ENCODE measurements at regions not wholly inside any gene's neighbourhood (a gene's known extent, or its start where the extent isn't known, plus 50 kb on each side); places are given as distances from the start of the nearest gene placed in this dataset.
"Not testable (repeated sequence)": the region's sequence is repeated elsewhere in the genome, so short reads cannot be mapped to it uniquely, and the experiment has no call there.

DNA sequence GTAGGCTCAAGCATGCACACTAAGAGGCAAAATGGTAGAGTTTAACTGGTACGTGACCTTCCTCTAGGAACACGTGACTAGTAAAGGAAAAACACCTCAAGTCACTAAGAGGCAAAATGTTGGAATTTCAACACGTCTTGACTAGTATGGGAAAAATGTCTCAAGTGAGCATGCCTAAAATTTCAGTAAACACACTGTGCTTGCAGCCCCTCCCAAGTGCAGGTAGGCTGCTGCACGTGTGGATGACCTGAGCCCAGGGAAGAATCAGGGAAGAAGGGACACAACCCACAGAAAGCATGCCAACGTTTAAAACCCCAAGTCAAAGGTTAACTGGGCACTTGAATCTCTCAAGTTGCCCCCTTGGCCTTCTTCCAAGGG lies 162.2 kb downstream of the TENT5A start:
- no peaks in the 10 kb centered on the region for H3K9me3 ChIP-seq (ENCODE audit: insufficient read depth, low read depth, low read length)
- H3K36me3 ChIP-seq (ENCODE audit: insufficient read depth, low read depth, low read length), result no peaks in the 10 kb centered on the region
- no peaks in the 10 kb centered on the region for H3K27me3 ChIP-seq (ENCODE audit: insufficient read depth, low read length)
- H3K4me3 ChIP-seq (ENCODE audit: low read length), result no peak overlapping the region
- no peaks in the 10 kb centered on the region for H3K4me1 ChIP-seq (ENCODE audit: insufficient read depth, low read length)
- H3K9ac ChIP-seq (ENCODE audit: low read depth, low read length), result no peak overlapping the region
- no peak overlapping the region for H3K27ac ChIP-seq (ENCODE audit: low read length)

DNA sequence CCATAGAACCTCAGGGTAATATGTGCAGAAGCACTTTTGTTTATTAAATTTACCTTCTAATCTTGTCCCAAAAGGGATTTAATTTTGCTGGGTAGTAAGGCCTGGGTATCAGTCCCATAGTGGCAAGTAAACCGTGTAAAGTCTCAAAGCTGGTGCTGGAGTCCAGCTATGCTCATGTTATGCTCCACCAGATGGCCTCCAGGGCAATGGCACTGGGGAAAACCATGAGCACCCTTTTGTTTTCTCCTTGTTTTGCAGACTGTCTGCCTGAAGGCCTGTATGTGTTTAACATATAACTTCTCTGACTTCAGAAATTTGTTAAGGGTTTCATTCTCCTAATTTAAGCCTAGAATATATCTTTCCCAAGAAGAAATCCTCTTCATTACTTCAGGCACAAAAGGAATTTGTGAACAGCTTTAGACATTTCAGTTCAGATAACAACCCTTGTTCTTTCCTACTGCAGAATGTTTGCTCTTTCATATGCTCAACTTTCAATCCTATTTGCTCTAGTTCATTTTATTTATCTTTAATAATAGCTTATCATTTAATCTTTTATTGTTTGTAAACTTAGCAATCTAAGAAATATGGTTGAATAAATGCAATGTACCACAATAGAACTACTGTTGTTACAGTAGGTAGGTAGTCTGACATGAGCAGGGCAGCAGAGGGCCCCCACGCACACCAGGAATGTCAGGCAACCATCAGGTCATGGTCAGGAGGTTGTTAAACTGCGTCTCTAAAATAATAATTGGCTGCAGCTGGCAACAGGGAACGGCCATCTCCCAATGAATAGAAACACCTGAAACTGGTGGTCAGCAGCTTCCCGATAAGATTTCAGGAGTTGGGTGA lies 162.8 kb downstream of the TENT5A start:
- Histone ChIP-seq H3K9me3 (ENCODE audit: insufficient read depth, low read depth, low read length) (no peaks in the 10 kb centered on the region), H3K4me3 (ENCODE audit: low read length) (no peak overlapping the region), H3K9ac (ENCODE audit: low read depth, low read length) (no peak overlapping the region), H3K27me3 (ENCODE audit: insufficient read depth, low read length) (no peaks in the 10 kb centered on the region), H3K4me1 (ENCODE audit: insufficient read depth, low read length) (no peaks in the 10 kb centered on the region), H3K36me3 (ENCODE audit: insufficient read depth, low read depth, low read length) (no peaks in the 10 kb centered on the region), H3K27ac (ENCODE audit: low read length) (no peak overlapping the region)

DNA sequence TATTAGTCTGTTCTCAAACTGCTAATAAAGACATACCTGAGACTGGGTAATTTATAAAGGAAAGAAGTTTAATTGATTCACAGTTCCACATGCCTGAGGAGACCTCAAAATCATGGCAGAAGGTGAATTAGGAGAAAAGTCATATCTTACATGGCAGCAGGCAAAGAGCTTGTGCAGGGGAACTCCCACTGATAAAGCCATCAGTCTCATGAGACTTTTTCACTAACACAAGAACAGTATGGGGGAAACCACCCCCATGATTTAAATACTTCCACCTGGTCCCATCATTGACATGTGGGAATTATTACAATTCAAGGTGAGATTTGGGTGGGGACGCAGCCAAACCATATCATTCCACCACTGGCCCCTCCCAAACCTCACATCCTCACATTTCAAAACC lies 166.8 kb downstream of the TENT5A start:
- not testable (repeated sequence) for H3K4me3 ChIP-seq (ENCODE audit: low read length); H3K4me1 ChIP-seq (ENCODE audit: insufficient read depth, low read length); H3K36me3 ChIP-seq (ENCODE audit: insufficient read depth, low read depth, low read length); H3K9me3 ChIP-seq (ENCODE audit: insufficient read depth, low read depth, low read length); H3K27me3 ChIP-seq (ENCODE audit: insufficient read depth, low read length); H3K9ac ChIP-seq (ENCODE audit: low read depth, low read length); H3K27ac ChIP-seq (ENCODE audit: low read length)

DNA sequence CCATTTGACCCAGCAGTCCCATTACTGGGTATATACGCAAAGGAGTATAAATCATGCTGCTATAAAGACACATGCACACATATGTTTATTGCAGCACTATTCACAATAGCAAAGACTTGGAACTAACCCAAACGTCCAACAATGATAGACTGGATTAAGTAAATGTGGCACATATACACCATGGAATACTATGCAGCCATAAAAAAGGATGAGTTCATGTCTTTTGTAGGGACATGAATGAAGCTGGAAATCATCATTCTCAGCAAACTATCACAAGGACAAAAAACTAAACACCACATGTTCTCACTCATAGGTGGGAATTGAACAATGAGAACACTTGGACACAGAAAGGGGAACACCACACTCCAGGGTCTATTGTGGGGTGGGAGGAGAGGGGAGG lies 168.3 kb downstream of the TENT5A start:
- not testable (repeated sequence) for H3K9ac ChIP-seq (ENCODE audit: low read depth, low read length); H3K4me1 ChIP-seq (ENCODE audit: insufficient read depth, low read length); H3K4me3 ChIP-seq (ENCODE audit: low read length); H3K27ac ChIP-seq (ENCODE audit: low read length); H3K36me3 ChIP-seq (ENCODE audit: insufficient read depth, low read depth, low read length); H3K27me3 ChIP-seq (ENCODE audit: insufficient read depth, low read length); H3K9me3 ChIP-seq (ENCODE audit: insufficient read depth, low read depth, low read length)

DNA sequence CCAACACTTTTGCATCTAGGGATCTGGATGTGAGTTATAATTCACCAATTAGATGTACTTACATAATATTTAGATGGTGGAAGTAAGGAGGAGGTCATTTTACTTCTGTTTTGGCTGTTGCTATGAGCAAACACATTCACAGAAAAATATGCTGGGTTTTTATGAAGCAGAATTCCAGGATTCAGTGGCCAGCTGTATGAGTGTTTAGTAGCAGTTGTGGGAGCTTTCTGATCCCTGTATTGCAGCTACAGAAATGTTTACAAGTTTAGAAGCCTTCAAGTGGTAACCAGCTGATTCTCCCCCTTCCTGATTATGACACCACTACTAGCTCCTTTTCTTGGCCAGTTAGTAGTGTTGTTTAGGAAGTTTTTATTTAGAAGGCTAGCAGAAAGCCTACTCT lies 177.0 kb downstream of the TENT5A start:
- Histone ChIP-seq H3K27me3 (ENCODE audit: insufficient read depth, low read length) (no peaks in the 10 kb centered on the region), H3K9me3 (ENCODE audit: insufficient read depth, low read depth, low read length) (no peaks in the 10 kb centered on the region), H3K4me3 (ENCODE audit: low read length) (no peak overlapping the region), H3K27ac (ENCODE audit: low read length) (no peak overlapping the region), H3K36me3 (ENCODE audit: insufficient read depth, low read depth, low read length) (no peaks in the 10 kb centered on the region), H3K4me1 (ENCODE audit: insufficient read depth, low read length) (no peaks in the 10 kb centered on the region), H3K9ac (ENCODE audit: low read depth, low read length) (no peak overlapping the region)

DNA sequence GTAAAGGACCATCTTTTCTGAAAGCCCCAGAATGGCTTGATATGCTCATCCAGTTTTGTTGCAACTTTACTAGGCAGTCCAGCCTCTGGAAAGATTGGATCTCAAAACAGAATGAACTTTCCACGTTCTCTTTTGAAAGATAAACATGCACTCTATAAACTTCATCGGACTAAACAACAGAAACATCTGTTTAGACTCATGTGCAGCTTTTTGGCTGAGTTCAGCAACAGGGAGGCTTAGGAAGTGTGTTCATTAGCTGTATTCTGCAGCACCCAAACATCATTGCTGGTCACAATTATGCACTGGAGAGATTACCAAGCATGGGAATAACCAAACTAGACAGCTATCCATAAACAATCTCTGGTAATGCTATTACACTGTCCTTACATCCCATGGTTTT lies 180.5 kb downstream of the TENT5A start:
- Histone ChIP-seq H3K27ac (ENCODE audit: low read length) (no peak overlapping the region), H3K36me3 (ENCODE audit: insufficient read depth, low read depth, low read length) (no peaks in the 10 kb centered on the region), H3K9me3 (ENCODE audit: insufficient read depth, low read depth, low read length) (no peaks in the 10 kb centered on the region)

DNA sequence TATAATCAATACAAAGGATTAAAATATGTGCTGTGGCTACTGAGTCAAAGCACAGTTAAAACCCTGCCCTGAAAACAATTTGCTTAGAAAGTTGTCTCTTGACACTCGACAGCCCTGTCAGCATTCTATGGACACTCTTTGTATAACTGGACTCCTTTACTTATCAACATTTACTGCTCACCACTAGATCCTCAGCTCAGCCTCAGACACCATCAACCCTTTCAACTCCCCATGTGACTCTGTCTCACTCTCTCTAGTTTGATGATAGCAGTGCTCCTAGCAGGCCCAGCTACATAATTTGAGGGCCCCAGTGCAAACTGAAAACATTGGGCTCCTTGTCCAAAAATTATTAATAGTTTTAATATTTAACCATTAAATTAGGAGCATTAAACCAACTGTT lies 181.8 kb downstream of the TENT5A start:
- no peaks in the 10 kb centered on the region for H3K9me3 ChIP-seq (ENCODE audit: insufficient read depth, low read depth, low read length)
- H3K9ac ChIP-seq (ENCODE audit: low read depth, low read length), result no peak overlapping the region
- no peaks in the 10 kb centered on the region for H3K36me3 ChIP-seq (ENCODE audit: insufficient read depth, low read depth, low read length)
- H3K4me3 ChIP-seq (ENCODE audit: low read length), result no peak overlapping the region
- H3K4me1 ChIP-seq (ENCODE audit: insufficient read depth, low read length), result no peaks in the 10 kb centered on the region
- no peaks in the 10 kb centered on the region for H3K27me3 ChIP-seq (ENCODE audit: insufficient read depth, low read length)
- no peak overlapping the region for H3K27ac ChIP-seq (ENCODE audit: low read length)

More for the DNA sequence above, 180.5 kb downstream of the TENT5A start:
- Histone ChIP-seq H3K9ac (ENCODE audit: low read depth, low read length) (no peak overlapping the region), H3K27me3 (ENCODE audit: insufficient read depth, low read length) (no peaks in the 10 kb centered on the region), H3K4me3 (ENCODE audit: low read length) (no peak overlapping the region), H3K4me1 (ENCODE audit: insufficient read depth, low read length) (no peaks in the 10 kb centered on the region)

DNA sequence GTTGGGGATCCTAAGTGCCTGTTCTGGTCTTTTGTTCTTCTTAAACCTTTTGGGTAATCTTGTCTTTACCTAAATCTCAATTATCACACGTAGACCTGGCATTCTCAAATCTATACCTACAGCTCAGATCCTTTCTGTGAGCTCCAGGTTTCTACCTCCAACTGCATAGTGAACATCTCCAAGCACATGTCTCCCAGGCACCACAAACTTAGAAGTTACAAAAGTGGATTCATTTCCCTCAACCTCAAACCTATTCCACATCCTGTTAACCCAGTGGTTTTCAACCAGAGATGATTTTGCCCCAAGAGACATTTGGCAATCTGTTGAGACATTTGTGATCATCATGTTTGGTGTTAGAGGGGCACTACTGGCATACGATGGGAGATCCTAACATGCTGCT lies 183.5 kb downstream of the TENT5A start:
- Histone ChIP-seq H3K4me3 (ENCODE audit: low read length) (no peak overlapping the region), H3K27ac (ENCODE audit: low read length) (no peak overlapping the region), H3K9ac (ENCODE audit: low read depth, low read length) (no peak overlapping the region), H3K9me3 (ENCODE audit: insufficient read depth, low read depth, low read length) (no peaks in the 10 kb centered on the region), H3K27me3 (ENCODE audit: insufficient read depth, low read length) (no peaks in the 10 kb centered on the region), H3K36me3 (ENCODE audit: insufficient read depth, low read depth, low read length) (no peaks in the 10 kb centered on the region), H3K4me1 (ENCODE audit: insufficient read depth, low read length) (peaks cover 11% of the 10 kb centered on the region; the same call in 1 of the 2 replicates)

DNA sequence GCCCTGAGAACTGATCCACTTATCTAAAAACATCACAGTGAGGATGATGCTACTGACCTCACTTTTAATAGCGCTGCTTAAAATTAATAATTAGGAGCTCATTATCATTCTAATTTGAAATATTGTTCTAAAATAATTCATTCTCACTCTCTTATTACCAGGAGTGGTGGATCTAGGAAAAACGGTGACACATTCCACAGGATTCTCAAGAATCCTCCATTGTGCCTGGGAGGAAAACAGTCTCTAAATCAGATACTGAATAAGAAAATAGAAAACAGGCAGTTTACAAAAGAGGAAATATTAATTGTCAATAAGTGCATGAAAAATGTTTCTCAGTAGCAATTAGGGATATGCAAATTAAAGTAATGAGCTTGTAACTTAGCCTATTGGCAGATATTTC lies 187.4 kb downstream of the TENT5A start:
- H3K9me3 ChIP-seq (ENCODE audit: insufficient read depth, low read depth, low read length), result no peaks in the 10 kb centered on the region
- H3K27ac ChIP-seq (ENCODE audit: low read length), result no peak overlapping the region
- H3K4me1 ChIP-seq (ENCODE audit: insufficient read depth, low read length), result peaks cover 17% of the 10 kb centered on the region
- H3K27me3 ChIP-seq (ENCODE audit: insufficient read depth, low read length), result no peaks in the 10 kb centered on the region
- H3K4me3 ChIP-seq (ENCODE audit: low read length), result no peak overlapping the region
- no peak overlapping the region for H3K9ac ChIP-seq (ENCODE audit: low read depth, low read length)
- H3K36me3 ChIP-seq (ENCODE audit: insufficient read depth, low read depth, low read length), result no peaks in the 10 kb centered on the region

DNA sequence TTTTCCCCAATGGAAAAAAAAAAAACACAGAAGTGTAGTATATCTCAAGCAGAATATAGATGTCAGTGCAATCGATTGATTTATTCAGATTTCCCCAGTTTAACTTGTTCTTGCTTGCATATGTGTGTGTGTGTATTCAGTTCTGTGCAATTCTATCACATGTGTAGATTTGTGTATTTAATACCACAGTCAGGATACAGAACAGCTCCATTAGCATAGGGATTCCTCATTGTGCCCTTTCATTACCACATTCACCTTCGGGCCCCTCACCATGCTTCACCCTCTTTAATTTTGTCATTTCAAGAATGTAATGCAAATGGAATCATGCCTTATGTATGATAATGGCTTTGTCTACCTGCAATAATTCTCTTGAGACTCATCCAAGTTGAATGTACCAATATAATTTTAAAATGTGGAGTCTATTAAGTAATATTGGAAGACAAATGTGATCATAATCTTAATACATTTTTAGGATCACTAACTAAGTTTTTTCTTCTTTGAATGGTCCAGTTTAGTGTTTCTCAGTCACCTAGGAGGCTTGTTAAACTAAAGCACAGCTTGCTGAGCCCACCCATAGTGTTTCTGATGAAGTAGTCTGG lies 187.9 kb downstream of the TENT5A start:
- Histone ChIP-seq H3K9ac (ENCODE audit: low read depth, low read length) (no peak overlapping the region), H3K27me3 (ENCODE audit: insufficient read depth, low read length) (no peaks in the 10 kb centered on the region), H3K27ac (ENCODE audit: low read length) (no peak overlapping the region), H3K4me1 (ENCODE audit: insufficient read depth, low read length) (peaks cover 17% of the 10 kb centered on the region), H3K36me3 (ENCODE audit: insufficient read depth, low read depth, low read length) (no peaks in the 10 kb centered on the region), H3K9me3 (ENCODE audit: insufficient read depth, low read depth, low read length) (no peaks in the 10 kb centered on the region), H3K4me3 (ENCODE audit: low read length) (no peak overlapping the region)

DNA sequence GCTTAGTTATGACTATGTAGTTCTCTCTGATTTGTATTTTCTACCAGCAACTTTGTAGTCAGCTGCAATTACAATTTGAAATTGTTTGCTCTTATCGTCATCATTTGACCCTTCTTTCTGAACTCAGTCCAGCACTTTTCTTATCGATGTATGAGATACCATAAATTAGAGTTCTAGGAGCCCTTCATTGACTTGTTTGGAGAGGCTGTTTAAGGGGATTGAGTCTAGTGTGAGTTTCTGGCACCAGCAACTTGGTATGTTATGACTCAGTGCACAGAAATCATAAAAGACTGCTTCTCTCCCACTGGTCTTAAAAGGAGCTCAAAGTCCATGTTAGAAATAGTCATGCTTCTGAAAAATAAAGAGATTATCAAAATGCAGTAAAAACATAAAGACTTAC lies 190.3 kb downstream of the TENT5A start:
- Histone ChIP-seq H3K36me3 (ENCODE audit: insufficient read depth, low read depth, low read length) (no peaks in the 10 kb centered on the region), H3K4me1 (ENCODE audit: insufficient read depth, low read length) (peaks cover 17% of the 10 kb centered on the region), H3K9me3 (ENCODE audit: insufficient read depth, low read depth, low read length) (no peaks in the 10 kb centered on the region), H3K4me3 (ENCODE audit: low read length) (no peak overlapping the region), H3K9ac (ENCODE audit: low read depth, low read length) (no peak overlapping the region), H3K27me3 (ENCODE audit: insufficient read depth, low read length) (no peaks in the 10 kb centered on the region), H3K27ac (ENCODE audit: low read length) (no peak overlapping the region)

DNA sequence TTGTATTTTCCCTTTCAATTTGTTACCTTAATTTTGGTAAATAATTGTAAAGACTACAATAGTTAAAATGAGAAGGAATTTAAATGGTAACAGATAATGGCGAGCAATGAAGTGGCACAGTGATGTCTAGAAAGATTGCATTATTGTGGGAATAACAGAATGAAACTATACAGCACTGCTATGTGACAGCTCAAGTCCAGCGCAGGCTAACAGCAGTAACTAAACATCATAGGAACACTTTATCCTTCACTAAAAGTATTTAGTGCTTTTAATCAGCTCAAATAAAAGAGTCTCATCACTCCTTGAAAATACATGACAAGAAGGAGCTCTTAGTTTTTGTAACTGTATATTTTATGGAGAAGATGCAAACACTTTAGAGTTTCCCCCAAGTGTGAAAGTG lies 190.8 kb downstream of the TENT5A start:
- Histone ChIP-seq H3K4me1 (ENCODE audit: insufficient read depth, low read length) (peaks cover 17% of the 10 kb centered on the region), H3K27ac (ENCODE audit: low read length) (no peak overlapping the region), H3K36me3 (ENCODE audit: insufficient read depth, low read depth, low read length) (no peaks in the 10 kb centered on the region), H3K27me3 (ENCODE audit: insufficient read depth, low read length) (no peaks in the 10 kb centered on the region), H3K9me3 (ENCODE audit: insufficient read depth, low read depth, low read length) (no peaks in the 10 kb centered on the region), H3K9ac (ENCODE audit: low read depth, low read length) (no peak overlapping the region), H3K4me3 (ENCODE audit: low read length) (no peak overlapping the region)
